ENCODE measurements at regions not wholly inside any gene's neighbourhood (a gene's known extent, or its start where the extent isn't known, plus 50 kb on each side); places are given as distances from the start of the nearest gene placed in this dataset.

- no peak for DNase-seq (ENCODE audit: low read depth)
Measured at GRCh38 chr12:24473097-24473496, 475.8 kb downstream of the BCAT1 start.

- DNase-seq (ENCODE audit: low read depth), result no peak
Measured at GRCh38 chr12:24470050-24470449, 478.9 kb downstream of the BCAT1 start.

- DNase-seq (ENCODE audit: low read depth), result no peak
Measured at GRCh38 chr12:24469089-24469488, 479.8 kb downstream of the BCAT1 start.

- DNase-seq (ENCODE audit: low read depth), result no peak
Measured at GRCh38 chr12:24467226-24467625, 481.7 kb downstream of the BCAT1 start.

DNA sequence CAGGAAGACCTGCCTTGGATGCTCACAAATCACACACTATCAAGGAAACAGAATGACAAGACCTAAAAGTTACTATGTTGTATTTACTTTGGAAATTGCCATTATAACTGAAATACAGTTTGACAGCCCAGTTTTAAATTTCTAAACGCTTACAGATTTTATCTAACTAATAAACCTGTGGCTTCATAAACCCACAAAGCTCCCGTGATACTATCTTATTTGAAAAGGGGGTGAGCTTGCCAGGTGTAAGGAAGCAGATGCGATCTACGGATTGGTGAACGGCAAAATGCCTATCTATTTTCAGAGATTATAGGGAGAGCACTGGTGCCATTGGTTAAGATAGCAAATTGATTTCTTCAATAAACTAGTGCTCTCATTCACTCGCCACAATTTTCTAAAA is 485.5 kb downstream of the BCAT1 start:
- DNase-seq (ENCODE audit: low read depth), result no peak

GRCh38 chr12:24462946-24463345 is 486.0 kb downstream of the BCAT1 start:
- no peak for DNase-seq (ENCODE audit: low read depth)

DNA sequence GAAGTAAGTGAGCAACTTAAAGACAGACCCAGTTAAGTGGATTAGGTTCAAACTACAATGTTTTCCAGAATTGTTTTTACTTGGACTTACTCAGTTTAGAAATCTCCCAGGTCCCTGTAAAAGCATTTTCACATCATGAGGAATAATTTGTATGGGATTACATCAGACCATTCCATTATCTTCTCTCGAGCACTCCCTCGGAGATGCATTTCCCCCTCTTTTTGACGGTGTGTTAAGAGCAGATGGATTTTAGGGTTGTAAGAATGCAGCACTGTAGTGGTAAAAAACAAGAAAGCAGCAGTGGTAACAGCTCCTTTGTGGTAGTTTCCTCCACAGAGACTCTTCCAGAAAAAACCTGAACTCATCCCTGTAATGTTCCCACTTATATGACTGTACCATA is 488.4 kb downstream of the BCAT1 start:
- no peak for DNase-seq (ENCODE audit: low read depth)

GRCh38 chr12:24460099-24460498 is 488.8 kb downstream of the BCAT1 start:
- no peak for DNase-seq (ENCODE audit: low read depth)

GRCh38 chr12:24455811-24456210 is 493.1 kb downstream of the BCAT1 start:
- DNase-seq (ENCODE audit: low read depth), result no peak

DNA sequence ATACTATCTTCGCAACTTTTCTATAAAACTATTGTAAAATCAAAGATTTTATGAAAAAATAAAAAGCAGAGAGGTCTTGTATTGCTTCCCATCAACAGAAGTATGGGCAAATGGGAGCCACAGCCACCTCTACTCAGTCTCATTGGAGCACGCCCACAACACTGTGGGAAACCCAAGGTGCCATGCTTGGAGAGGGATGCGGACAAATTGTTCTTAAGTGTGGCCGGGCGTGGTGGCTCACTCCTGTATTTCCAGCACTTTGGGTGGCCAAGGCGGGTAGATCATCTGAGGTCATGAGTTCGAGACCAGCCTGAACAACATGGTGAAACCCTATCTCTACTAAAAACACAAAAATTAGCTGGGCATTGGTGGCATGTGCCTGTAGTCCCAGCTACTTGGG is 498.2 kb upstream of the SOX5 start:
- DNase-seq (ENCODE audit: low read depth), result no peak

GRCh38 chr12:24446287-24446686 is 496.8 kb upstream of the SOX5 start:
- DNase-seq (ENCODE audit: low read depth), result no peak

DNA sequence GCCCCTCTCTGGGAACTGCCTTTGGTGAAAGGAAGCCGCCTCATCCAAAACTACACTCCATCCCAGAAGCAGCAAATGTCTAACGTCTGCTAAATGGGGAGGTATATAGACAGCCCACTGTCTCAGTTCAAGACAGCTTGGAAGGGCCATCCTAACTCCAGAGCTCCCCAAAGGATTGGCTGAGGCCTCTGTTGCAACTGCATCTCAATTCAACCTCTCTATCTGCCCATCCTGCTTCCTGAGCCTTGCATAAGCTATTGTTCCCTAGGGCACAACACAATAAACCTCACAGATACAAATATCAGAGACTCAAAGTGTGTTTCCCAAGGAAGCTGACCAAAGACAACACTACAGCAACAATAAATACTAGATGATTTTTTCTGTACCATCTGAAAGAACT is 495.2 kb upstream of the SOX5 start:
- DNase-seq (ENCODE audit: low read depth), result no peak

DNA sequence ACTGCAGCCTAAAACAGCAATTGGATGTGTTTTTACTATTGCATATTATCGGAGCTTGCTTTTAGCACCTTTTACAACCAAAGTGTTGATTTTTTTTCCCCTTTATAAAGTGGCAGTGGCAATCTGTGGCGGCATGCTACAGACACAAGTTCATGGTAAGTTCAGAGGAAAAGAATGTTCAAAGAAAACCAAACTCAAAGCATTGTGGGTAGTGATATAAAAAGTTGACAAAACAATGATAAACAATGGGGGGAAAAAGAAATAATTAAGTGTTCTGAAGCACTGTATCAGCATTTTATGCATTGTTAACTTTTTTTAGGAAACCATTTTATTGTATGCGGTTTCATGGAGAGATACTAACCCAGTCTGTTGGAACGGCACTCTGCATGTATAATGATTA is 492.0 kb upstream of the SOX5 start:
- no peak for DNase-seq (ENCODE audit: low read depth)

DNA sequence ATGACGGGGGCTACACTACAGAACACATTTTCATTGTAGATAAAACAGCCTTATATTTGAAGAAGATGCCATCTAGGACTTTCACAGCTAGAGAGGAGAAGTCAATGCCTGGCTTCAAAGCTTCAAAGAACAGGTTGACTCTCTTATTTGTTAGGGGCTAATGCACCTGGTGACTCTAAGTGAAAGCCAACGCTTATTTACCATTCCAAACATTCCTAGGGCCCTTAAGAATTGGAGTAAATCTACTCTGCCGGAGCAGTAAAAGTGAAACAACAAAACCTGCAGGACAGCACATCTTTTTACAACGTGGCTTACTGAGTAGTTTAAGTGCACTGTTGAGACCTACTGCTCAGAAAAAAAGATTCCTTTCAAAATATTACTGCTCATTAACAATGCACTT is 487.2 kb upstream of the SOX5 start:
- DNase-seq (ENCODE audit: low read depth), result no peak

GRCh38 chr12:24431872-24432271 is 482.4 kb upstream of the SOX5 start:
- no peak for DNase-seq (ENCODE audit: low read depth)

DNA sequence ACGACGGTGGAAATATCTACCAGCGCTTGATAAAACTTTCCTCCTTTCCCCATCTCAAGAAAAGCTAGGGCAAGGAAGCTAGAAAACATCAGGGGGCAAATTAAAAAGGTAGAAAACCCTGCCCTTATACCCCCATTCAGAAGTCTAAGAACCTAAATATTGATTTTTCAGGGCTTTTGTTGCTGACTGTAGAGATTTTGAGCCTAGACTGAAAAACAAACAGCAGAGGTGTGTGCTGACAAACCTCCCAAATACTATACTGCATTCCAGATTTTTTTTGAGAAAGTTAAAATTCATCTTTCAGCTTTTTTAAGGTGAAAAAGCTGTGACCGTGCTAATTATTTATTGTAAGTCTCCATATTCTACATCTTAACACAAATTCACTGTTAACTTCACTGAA is 478.3 kb upstream of the SOX5 start:
- DNase-seq (ENCODE audit: low read depth), result no peak

DNA sequence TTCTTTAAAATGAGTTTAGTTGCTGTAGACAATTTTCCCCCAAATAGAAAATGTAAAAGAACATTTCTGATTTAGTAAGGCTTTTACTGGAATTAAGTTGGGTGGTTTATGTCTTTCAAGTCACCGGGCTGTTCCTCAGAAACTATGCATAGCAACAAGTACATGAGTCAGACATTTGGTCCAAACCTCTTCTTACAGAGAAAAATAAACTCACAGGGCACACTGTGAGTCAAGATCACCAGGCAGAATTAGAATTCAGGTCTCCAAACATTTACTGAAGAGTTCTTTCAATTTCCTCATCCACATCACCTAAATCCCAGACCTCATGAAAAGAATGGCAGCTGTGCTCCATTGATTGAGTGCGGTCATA is 476.1 kb upstream of the SOX5 start:
- no peak for DNase-seq (ENCODE audit: low read depth)

- no peak for DNase-seq (ENCODE audit: low read depth)
Measured at GRCh38 chr12:24424889-24425600, 475.6 kb upstream of the SOX5 start.

DNA sequence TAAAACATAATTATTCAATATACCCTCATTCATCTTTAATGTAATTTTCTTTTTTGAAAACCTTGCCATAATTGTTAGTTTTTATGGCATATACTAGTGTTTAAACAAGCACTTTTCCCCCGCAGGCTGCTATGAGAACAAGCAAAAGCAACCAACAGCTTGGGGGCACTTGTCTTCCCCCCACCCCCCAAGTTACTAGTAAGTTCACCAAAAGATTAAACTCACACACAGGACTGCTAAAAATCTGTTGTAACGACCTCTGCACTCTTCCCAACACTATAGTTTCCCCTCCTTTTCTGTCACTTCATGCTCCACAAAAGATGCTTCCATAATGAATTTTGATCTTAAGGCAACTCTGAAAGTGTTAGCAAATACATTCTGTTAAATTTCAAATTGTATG is 474.9 kb upstream of the SOX5 start:
- DNase-seq (ENCODE audit: low read depth), result no peak

DNA sequence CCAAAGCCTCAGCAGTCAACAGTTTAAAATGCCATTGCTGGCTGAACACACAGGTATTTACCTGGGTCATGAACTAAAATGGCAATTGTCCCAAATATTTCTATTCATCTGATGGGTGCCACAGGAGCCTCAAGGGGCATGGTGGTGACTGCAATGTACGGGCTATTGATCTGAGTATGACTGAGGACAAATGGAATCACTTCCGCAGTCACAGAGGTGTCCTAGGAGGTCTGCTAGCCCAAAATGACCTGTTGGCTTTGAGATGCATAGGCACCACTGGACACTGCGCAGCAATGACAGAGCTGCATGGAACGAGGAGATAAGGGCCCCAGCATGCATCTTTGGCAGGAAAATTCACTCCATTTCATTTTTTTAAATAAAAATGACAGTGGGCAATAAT is 474.1 kb upstream of the SOX5 start:
- DNase-seq (ENCODE audit: low read depth), result no peak

DNA sequence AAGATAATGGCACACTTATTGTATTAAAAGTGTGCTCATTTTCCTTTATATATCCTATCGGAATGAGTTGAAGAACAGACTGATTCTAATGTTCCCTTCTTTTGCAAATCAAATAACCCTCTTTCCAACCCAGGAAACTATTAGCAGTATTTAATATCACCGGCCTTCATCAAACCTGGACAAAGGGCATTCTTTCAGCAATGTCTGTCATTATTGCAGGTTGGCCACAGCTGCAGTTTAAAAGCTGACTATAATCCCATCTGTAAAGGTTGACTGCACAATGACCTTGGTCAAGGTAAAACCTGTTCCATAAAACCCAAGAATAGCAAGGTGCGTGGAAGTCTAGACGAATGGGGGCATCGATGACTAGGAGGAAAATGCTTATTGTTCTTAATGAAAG is 472.3 kb upstream of the SOX5 start:
- DNase-seq (ENCODE audit: low read depth), result no peak

DNA sequence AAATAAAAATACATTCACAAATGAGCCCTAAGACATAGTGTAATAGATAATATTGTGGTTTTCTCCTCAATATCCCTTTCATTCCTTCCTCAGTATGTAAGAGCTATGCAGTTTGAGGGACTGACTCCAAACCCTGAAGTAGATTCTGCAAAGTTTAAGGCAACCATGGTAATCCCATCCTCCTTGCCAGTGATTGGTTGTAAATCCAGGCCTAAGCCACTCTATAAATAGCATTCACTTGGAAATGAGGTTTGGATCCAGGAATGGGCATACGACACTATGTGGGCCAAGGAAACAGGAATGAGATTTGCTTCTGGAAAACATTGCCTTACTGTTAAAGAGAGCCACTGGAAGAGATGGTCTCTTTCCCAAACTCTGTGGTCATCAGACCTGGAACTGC is 468.7 kb upstream of the SOX5 start:
- DNase-seq (ENCODE audit: low read depth), result no peak

DNA sequence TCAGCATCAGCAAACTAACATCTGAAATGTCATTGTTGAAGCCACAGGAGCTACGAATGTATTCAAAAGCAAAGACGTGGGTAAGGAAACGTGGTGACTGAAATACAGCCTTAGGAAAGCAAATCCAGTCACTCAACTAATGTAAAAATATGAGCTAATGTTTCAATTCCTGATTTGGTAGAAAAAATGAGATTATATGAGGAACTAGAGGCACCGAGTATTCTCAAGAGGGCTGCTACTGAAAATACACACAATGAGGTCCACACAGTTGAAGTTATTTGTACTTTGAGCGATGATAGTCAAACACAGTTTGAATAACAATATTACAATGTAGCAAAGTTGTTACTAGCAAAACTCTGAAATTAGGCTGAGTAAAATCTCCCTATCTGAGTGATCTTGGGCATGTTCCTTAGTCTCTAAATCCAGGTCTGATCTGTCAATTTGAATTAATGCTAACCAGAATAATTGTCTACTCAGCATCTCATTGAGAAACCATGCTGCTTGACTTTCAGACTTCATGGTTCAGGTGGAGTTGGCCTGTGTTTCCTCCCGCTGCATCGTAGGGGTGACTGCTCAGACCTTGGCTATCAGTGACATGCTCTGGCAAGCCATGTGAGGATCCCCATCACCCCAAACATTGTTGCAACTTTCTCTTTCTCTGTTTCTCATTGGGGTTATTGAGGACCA is 467.1 kb upstream of the SOX5 start:
- DNase-seq (ENCODE audit: low read depth), result no peak

- DNase-seq (ENCODE audit: low read depth), result no peak
Measured at GRCh38 chr12:24415934-24416333, 466.5 kb upstream of the SOX5 start.
